ENCODE measurements at regions not wholly inside any gene's neighbourhood (a gene's known extent, or its start where the extent isn't known, plus 50 kb on each side); places are given as distances from the start of the nearest gene placed in this dataset.

GRCh38 chr9:71302776-71303175 lies 181.4 kb upstream of the TRPM3 start:
- TF ChIP-seq PBX3 (IDR thresholded peaks at IDR 0.05): no peak
- no peak for TF ChIP-seq CTCF (IDR thresholded peaks at IDR 0.05)
- TF ChIP-seq POLR2A (IDR thresholded peaks at IDR 0.05; ENCODE audit: low read length): no peak
- no peak for TF ChIP-seq USF2 (IDR thresholded peaks at IDR 0.05)
- TF ChIP-seq MYC (IDR thresholded peaks at IDR 0.05; ENCODE audit: borderline replicate concordance, low read length): no peak
- no peak for TF ChIP-seq RAD21 (conservative IDR thresholded peaks at IDR 0.05 in 1 of 2, IDR thresholded peaks at IDR 0.05 in 1 of 2)
- no peak for TF ChIP-seq MAFK (IDR thresholded peaks at IDR 0.05; ENCODE audit: partially characterized antibody)
- no peak for TF ChIP-seq RCOR1 (IDR thresholded peaks at IDR 0.05; ENCODE audit: low read depth, low read length)
- no peak for TF ChIP-seq REST (IDR thresholded peaks at IDR 0.05)

Measured in A549 (cell line).